Amygdala (tissue), 56 donors: ENCODE measurements at regions not wholly inside any gene's neighbourhood (a gene's known extent, or its start where the extent isn't known, plus 50 kb on each side); places are given as distances from the start of the nearest gene placed in this dataset.
"Not testable (repeated sequence)": the region's sequence is repeated elsewhere in the genome, so short reads cannot be mapped to it uniquely, and the experiment has no call there.

Experiments used
- DNase-seq, 56 donors: peaks; one replicate each; lab custom pipeline; 2025; lab: John Stamatoyannopoulos, UW

GRCh38 chr5:25573691-25574090, 928.9 kb upstream of the CDH10 start:
- DNase-seq, result no peak

- DNase-seq, result no peak
Observed at GRCh38 chr5:25570067-25570583, 925.3 kb upstream of the CDH10 start.

- DNase-seq, result no peak
Observed at GRCh38 chr5:25568989-25569625, 924.3 kb upstream of the CDH10 start.

GRCh38 chr5:25568294-25568693, 923.5 kb upstream of the CDH10 start:
- DNase-seq, result no peak

GRCh38 chr5:25567881-25568280, 923.1 kb upstream of the CDH10 start:
- no peak for DNase-seq

- no peak for DNase-seq
Observed at GRCh38 chr5:25562656-25563055, 917.9 kb upstream of the CDH10 start.

- DNase-seq, result no peak
Observed at GRCh38 chr5:25554077-25554476, 909.3 kb upstream of the CDH10 start.

GRCh38 chr5:25552871-25553481, 908.2 kb upstream of the CDH10 start:
- no peak for DNase-seq

- no peak for DNase-seq
Observed at GRCh38 chr5:25550793-25551192, 906.0 kb upstream of the CDH10 start.

GRCh38 chr5:25544652-25545249, 900.0 kb upstream of the CDH10 start:
- DNase-seq, result peak in 7 of 56 donors; percentile 1 to 32 (median 7)

GRCh38 chr5:25540628-25541027, 895.9 kb upstream of the CDH10 start:
- no peak for DNase-seq

GRCh38 chr5:25539536-25539935, 894.8 kb upstream of the CDH10 start:
- no peak for DNase-seq

- DNase-seq, result not testable (repeated sequence)
Observed at GRCh38 chr5:25536461-25536860, 891.7 kb upstream of the CDH10 start.

- no peak for DNase-seq
Observed at GRCh38 chr5:25516141-25516540, 871.4 kb upstream of the CDH10 start.

GRCh38 chr5:25515525-25515924, 870.7 kb upstream of the CDH10 start:
- DNase-seq, result no peak

GRCh38 chr5:25510692-25511091, 865.9 kb upstream of the CDH10 start:
- DNase-seq, result not testable (repeated sequence)

GRCh38 chr5:25508011-25508410, 863.2 kb upstream of the CDH10 start:
- DNase-seq, result not testable (repeated sequence)

- DNase-seq, result no peak
Observed at GRCh38 chr5:25500635-25501034, 855.9 kb upstream of the CDH10 start.

- DNase-seq, result no peak
Observed at GRCh38 chr5:25489834-25490538, 845.2 kb upstream of the CDH10 start.

- no peak for DNase-seq
Observed at GRCh38 chr5:25488119-25488518, 843.3 kb upstream of the CDH10 start.

GRCh38 chr5:25484391-25484790, 839.6 kb upstream of the CDH10 start:
- DNase-seq, result no peak
